Neural crest cell (in vitro differentiated cells): ENCODE measurements at regions not wholly inside any gene's neighbourhood (a gene's known extent, or its start where the extent isn't known, plus 50 kb on each side); places are given as distances from the start of the nearest gene placed in this dataset.

ENCODE experiments used
- DNase-seq: peaks from one replicate; pipeline ENCODE4 v3.0.0; 2021; ENCODE audit warnings: low read depth, mixed read lengths, low spot score
- H3K27ac Mint-ChIP-seq: one replicate; pipeline ENCODE4 v1.8.0; 2021; ENCODE audit warnings: mild to moderate bottlenecking, mixed read lengths; ENCODE audit not compliant: unreplicated experiment
- H3K27me3 Mint-ChIP-seq: 2 replicates; pipeline ENCODE4 v1.8.0; 2021; ENCODE audit warnings: low read depth, mild to moderate bottlenecking, mixed read lengths
- H3K36me3 Mint-ChIP-seq: 2 replicates; pipeline ENCODE4 v1.8.0; 2021; ENCODE audit warnings: low read depth, mild to moderate bottlenecking, mixed read lengths
- H3K4me1 Mint-ChIP-seq: 2 replicates; pipeline ENCODE4 v1.8.0; 2021; ENCODE audit warnings: mixed read lengths
- H3K4me3 Mint-ChIP-seq: one replicate; pipeline ENCODE4 v1.8.0; 2021; ENCODE audit warnings: mild to moderate bottlenecking, mixed read lengths
- H3K9me3 Mint-ChIP-seq: 2 replicates; pipeline ENCODE4 v1.8.0; 2021; ENCODE audit warnings: mixed read lengths
- CTCF ChIP-seq: fragments of 200-600 bp; sonication (generic); conservative IDR thresholded peaks from 2 replicates; pipeline ENCODE4 v1.5.0; 2021; ENCODE audit warnings: antibody characterized with exemption, mild to moderate bottlenecking

GRCh38 chr6:90435207-90435899 lies 138.7 kb upstream of the BACH2 start:
- no peak for DNase-seq
- peaks cover 4% of the 10 kb centered on the region for H3K9me3 Mint-ChIP-seq
- peaks cover 6% of the 10 kb centered on the region for H3K36me3 Mint-ChIP-seq
- TF ChIP-seq CTCF, result no peak
- H3K4me1 Mint-ChIP-seq, result peaks cover 22% of the 10 kb centered on the region
- no peak overlapping the region for H3K4me3 Mint-ChIP-seq
- H3K27me3 Mint-ChIP-seq, result no peaks in the 10 kb centered on the region
- no peak overlapping the region for H3K27ac Mint-ChIP-seq

- Mint-ChIP-seq H3K27me3 (no peaks in the 10 kb centered on the region), H3K4me3 (no peak overlapping the region), H3K4me1 (peaks cover 22% of the 10 kb centered on the region), H3K27ac (no peak overlapping the region), H3K9me3 (peaks cover 10% of the 10 kb centered on the region), H3K36me3 (peaks cover 6% of the 10 kb centered on the region)
- peak; percentile 25 for TF ChIP-seq CTCF
- no peak for DNase-seq
Observed at GRCh38 chr6:90434094-90434493, 137.5 kb upstream of the BACH2 start.

GRCh38 chr6:90432937-90433336 lies 136.3 kb upstream of the BACH2 start:
- no peak for TF ChIP-seq CTCF
- DNase-seq, result no peak
- Mint-ChIP-seq H3K27ac (no peak overlapping the region), H3K27me3 (no peaks in the 10 kb centered on the region), H3K36me3 (peaks cover 8% of the 10 kb centered on the region), H3K4me3 (no peak overlapping the region), H3K4me1 (peaks cover 22% of the 10 kb centered on the region), H3K9me3 (peaks cover 13% of the 10 kb centered on the region)

GRCh38 chr6:90432041-90432775 lies 135.6 kb upstream of the BACH2 start:
- H3K27ac Mint-ChIP-seq, result no peak overlapping the region
- no peaks in the 10 kb centered on the region for H3K27me3 Mint-ChIP-seq
- peaks cover 8% of the 10 kb centered on the region for H3K36me3 Mint-ChIP-seq
- TF ChIP-seq CTCF, result no peak
- DNase-seq, result no peak
- peaks cover 22% of the 10 kb centered on the region for H3K4me1 Mint-ChIP-seq
- peaks cover 13% of the 10 kb centered on the region for H3K9me3 Mint-ChIP-seq
- no peak overlapping the region for H3K4me3 Mint-ChIP-seq

- Mint-ChIP-seq H3K4me3 (no peak overlapping the region), H3K36me3 (peaks cover 8% of the 10 kb centered on the region), H3K9me3 (peaks cover 13% of the 10 kb centered on the region), H3K27me3 (no peaks in the 10 kb centered on the region), H3K27ac (no peak overlapping the region), H3K4me1 (peaks cover 20% of the 10 kb centered on the region)
- DNase-seq, result no peak
- TF ChIP-seq CTCF, result no peak
Observed at GRCh38 chr6:90431576-90431975, 134.9 kb upstream of the BACH2 start.
